Fibroblast of lung (primary cell): ENCODE measurements at regions not wholly inside any gene's neighbourhood (a gene's known extent, or its start where the extent isn't known, plus 50 kb on each side); places are given as distances from the start of the nearest gene placed in this dataset.

Source experiments
- DNase-seq, 2 donors: peaks; one replicate each; pipeline versions ENCODE4 v3.0.0 to v3.0.0-alpha.2; 2010; ENCODE audit warnings: low read depth in 2 of 2
- H2AFZ ChIP-seq: 2 replicates; pipeline ENCODE4 v1.5.1; 2012; ENCODE audit warnings: low read length, control low read depth, inconsistent platforms
- H3K27ac ChIP-seq: 2 replicates; pipeline ENCODE4 v1.5.1; 2011; ENCODE audit warnings: low read length, control low read depth; ENCODE audit not compliant: insufficient read depth
- H3K27me3 ChIP-seq: 2 replicates; pipeline ENCODE4 v1.5.1; 2011; ENCODE audit warnings: mild to moderate bottlenecking, low read length; ENCODE audit not compliant: control insufficient read depth, insufficient read depth
- H3K36me3 ChIP-seq: 2 replicates; pipeline ENCODE4 v1.5.1; 2011; ENCODE audit warnings: low read length; ENCODE audit not compliant: control insufficient read depth, insufficient read depth
- H3K4me1 ChIP-seq: 2 replicates; pipeline ENCODE4 v1.5.1; 2011; ENCODE audit warnings: low read length; ENCODE audit not compliant: control insufficient read depth, insufficient read depth; ENCODE audit errors: extremely low read depth
- H3K4me2 ChIP-seq: 2 replicates; pipeline ENCODE4 v1.5.1; 2011; ENCODE audit warnings: low read length, control low read depth; ENCODE audit not compliant: insufficient read depth; ENCODE audit errors: extremely low read depth
- H3K4me3 ChIP-seq, 4 experiments: fragments of 200-600 bp in 1 of 4; sonication (generic) in 1 of 4; replicated peaks in 1 of 4; 2 replicates each; pipeline ENCODE4 v1.5.1; 2011 to 2016; ENCODE audit warnings: low read length in 4 of 4, low read depth in 3 of 4, mild to moderate bottlenecking in 3 of 4, control low read depth in 2 of 4, inconsistent platforms in 1 of 4, mixed read lengths in 1 of 4; ENCODE audit not compliant: insufficient read depth in 1 of 4; ENCODE audit errors: control extremely low read depth in 1 of 4
- H3K79me2 ChIP-seq: 2 replicates; pipeline ENCODE4 v1.5.1; 2012; ENCODE audit warnings: mild to moderate bottlenecking, low read length, inconsistent platforms; ENCODE audit not compliant: control insufficient read depth, insufficient read depth
- H3K9ac ChIP-seq: 2 replicates; pipeline ENCODE4 v1.5.1; 2011; ENCODE audit warnings: mild to moderate bottlenecking, low read length, control low read depth; ENCODE audit not compliant: insufficient read depth
- H3K9me3 ChIP-seq: 2 replicates; pipeline ENCODE4 v1.5.1; 2012; ENCODE audit warnings: low read depth, low read length; ENCODE audit not compliant: control insufficient read depth, insufficient read depth
- H4K20me1 ChIP-seq: 2 replicates; pipeline ENCODE4 v1.5.1; 2011; ENCODE audit warnings: low read length; ENCODE audit not compliant: control insufficient read depth, insufficient read depth; ENCODE audit errors: extremely low read depth
- EZH2 ChIP-seq: IDR thresholded peaks from 2 replicates; pipeline ENCODE4 v1.5.1; 2012; ENCODE audit warnings: low read length, control low read depth, mild to moderate bottlenecking; ENCODE audit errors: missing control alignments
- TF ChIP-seq, protein P1 (sequence below), 2 donors: IDR thresholded peaks in 1 of 2; conservative IDR thresholded peaks in 1 of 2; 1 replicate in 1 of 2; 2 replicates in 1 of 2; pipeline ENCODE4 v1.5.1; 2011 to 2012; ENCODE audit warnings: low read length in 2 of 2, control low read depth in 1 of 2, inconsistent platforms in 1 of 2, low read depth in 1 of 2, mild to moderate bottlenecking in 1 of 2

GRCh38 chr20:63077705-63078104, 70.9 kb upstream of the BHLHE23 start:
- DNase-seq = no peak
- H3K4me1 ChIP-seq = no peaks in the 10 kb centered on the region
- H2AFZ ChIP-seq = no peak overlapping the region
- H3K9me3 ChIP-seq = no peaks in the 10 kb centered on the region
- H3K9ac ChIP-seq = no peak overlapping the region
- no peaks in the 10 kb centered on the region for H4K20me1 ChIP-seq
- no peaks in the 10 kb centered on the region for H3K36me3 ChIP-seq
- no peak overlapping the region for H3K4me3 ChIP-seq
- H3K79me2 ChIP-seq = no peaks in the 10 kb centered on the region
- H3K27ac ChIP-seq = no peak overlapping the region
- H3K4me2 ChIP-seq = no peak overlapping the region
- H3K27me3 ChIP-seq = no peaks in the 10 kb centered on the region
- TF ChIP-seq EZH2 = no peak
- TF ChIP-seq, protein P1, sequence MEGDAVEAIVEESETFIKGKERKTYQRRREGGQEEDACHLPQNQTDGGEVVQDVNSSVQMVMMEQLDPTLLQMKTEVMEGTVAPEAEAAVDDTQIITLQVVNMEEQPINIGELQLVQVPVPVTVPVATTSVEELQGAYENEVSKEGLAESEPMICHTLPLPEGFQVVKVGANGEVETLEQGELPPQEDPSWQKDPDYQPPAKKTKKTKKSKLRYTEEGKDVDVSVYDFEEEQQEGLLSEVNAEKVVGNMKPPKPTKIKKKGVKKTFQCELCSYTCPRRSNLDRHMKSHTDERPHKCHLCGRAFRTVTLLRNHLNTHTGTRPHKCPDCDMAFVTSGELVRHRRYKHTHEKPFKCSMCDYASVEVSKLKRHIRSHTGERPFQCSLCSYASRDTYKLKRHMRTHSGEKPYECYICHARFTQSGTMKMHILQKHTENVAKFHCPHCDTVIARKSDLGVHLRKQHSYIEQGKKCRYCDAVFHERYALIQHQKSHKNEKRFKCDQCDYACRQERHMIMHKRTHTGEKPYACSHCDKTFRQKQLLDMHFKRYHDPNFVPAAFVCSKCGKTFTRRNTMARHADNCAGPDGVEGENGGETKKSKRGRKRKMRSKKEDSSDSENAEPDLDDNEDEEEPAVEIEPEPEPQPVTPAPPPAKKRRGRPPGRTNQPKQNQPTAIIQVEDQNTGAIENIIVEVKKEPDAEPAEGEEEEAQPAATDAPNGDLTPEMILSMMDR (conservative IDR thresholded peaks at IDR 0.05 in 1 of 2, IDR thresholded peaks at IDR 0.05 in 1 of 2; ENCODE audit: low read depth in 1 of 2, low read length in 2 of 2) = no peak

GRCh38 chr20:63076421-63076820, 69.7 kb upstream of the BHLHE23 start:
- Histone ChIP-seq H4K20me1 (no peaks in the 10 kb centered on the region), H3K79me2 (no peaks in the 10 kb centered on the region), H3K4me1 (no peaks in the 10 kb centered on the region), H3K4me2 (no peak overlapping the region), H2AFZ (no peak overlapping the region), H3K27me3 (no peaks in the 10 kb centered on the region), H3K27ac (no peak overlapping the region), H3K9me3 (no peaks in the 10 kb centered on the region), H3K36me3 (no peaks in the 10 kb centered on the region), H3K4me3 (no peak overlapping the region), H3K9ac (no peak overlapping the region)
- no peak for DNase-seq
- no peak for TF ChIP-seq EZH2
- TF ChIP-seq, protein P1 (conservative IDR thresholded peaks at IDR 0.05 in 1 of 2, IDR thresholded peaks at IDR 0.05 in 1 of 2; ENCODE audit: low read depth in 1 of 2, low read length in 2 of 2) = no peak

- Histone ChIP-seq H3K9ac (no peak overlapping the region), H3K27ac (no peak overlapping the region), H3K36me3 (no peaks in the 10 kb centered on the region), H4K20me1 (no peaks in the 10 kb centered on the region), H3K27me3 (no peaks in the 10 kb centered on the region), H3K9me3 (no peaks in the 10 kb centered on the region), H3K4me1 (no peaks in the 10 kb centered on the region), H3K4me2 (no peak overlapping the region), H3K79me2 (no peaks in the 10 kb centered on the region), H3K4me3 (no peak overlapping the region), H2AFZ (no peak overlapping the region)
- TF ChIP-seq, protein P1 (conservative IDR thresholded peaks at IDR 0.05 in 1 of 2, IDR thresholded peaks at IDR 0.05 in 1 of 2; ENCODE audit: low read depth in 1 of 2, low read length in 2 of 2) = no peak
- no peak for TF ChIP-seq EZH2
- DNase-seq = no peak
Observed at GRCh38 chr20:63074631-63075030, 67.9 kb upstream of the BHLHE23 start.
